Activated T-helper 2 cell treated with anti-CD3 and anti-CD28 coated beads, Interferon-gamma antibody, Interleukin-2, Interleukin-4, amounts not matched to agents 10 μg/mL and 5 μg/mL and 100 μg/mL, durations not matched to agents 14 hours and 24 hours and 36 hours (primary cell): ENCODE measurements at regions not wholly inside any gene's neighbourhood (a gene's known extent, or its start where the extent isn't known, plus 50 kb on each side); places are given as distances from the start of the nearest gene placed in this dataset.

ENCODE experiments used
- DNase-seq: peaks from one replicate; pipeline ENCODE4 v3.0.0; 2021; ENCODE audit warnings: low spot score
- H3K27ac Mint-ChIP-seq: one replicate; pipeline ENCODE4 v1.8.0; 2021; ENCODE audit warnings: mixed read lengths
- H3K27me3 Mint-ChIP-seq: one replicate; pipeline ENCODE4 v1.8.0; 2021; ENCODE audit warnings: low read depth, mixed read lengths
- H3K36me3 Mint-ChIP-seq: one replicate; pipeline ENCODE4 v1.8.0; 2021; ENCODE audit warnings: low read depth, mixed read lengths
- H3K4me1 Mint-ChIP-seq: one replicate; pipeline ENCODE4 v1.8.0; 2021; ENCODE audit warnings: low read depth, mixed read lengths
- H3K4me3 Mint-ChIP-seq: one replicate; pipeline ENCODE4 v1.8.0; 2021; ENCODE audit warnings: low read depth, mild to moderate bottlenecking, moderate library complexity, mixed read lengths
- H3K9me3 Mint-ChIP-seq: one replicate; pipeline ENCODE4 v1.8.0; 2021; ENCODE audit warnings: mixed read lengths
- intact Hi-C: fragments of 100-400 bp; cut with micrococcal nuclease; formaldehyde crosslinking; loops from one replicate; pipeline ENCODE4 v1.15.1; 2023

DNA sequence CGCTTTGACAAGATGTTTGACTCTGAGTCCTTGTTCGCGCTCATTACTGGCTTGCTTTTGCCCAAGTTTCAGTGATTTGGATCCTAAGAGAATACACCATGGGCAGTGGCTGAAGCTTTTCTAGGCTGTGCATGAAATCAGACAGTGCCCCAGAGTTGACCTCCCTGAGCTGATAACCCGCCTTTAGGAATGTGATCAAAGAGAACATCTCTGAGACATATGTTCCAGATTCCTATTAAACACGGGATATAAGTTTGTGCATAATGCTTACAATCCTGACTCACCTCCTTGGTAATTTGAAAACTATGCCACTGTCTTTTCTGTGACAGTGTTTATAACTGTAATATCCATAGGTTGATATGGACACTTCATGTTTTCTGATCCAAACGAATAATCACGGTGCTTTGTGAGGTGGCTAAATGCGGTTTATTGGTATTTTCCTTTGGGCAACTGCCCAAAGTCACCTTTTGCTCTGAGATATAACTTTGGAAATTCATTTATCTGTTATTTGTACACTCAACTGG is 732.9 kb downstream of the MTRR start:
- H3K4me3 Mint-ChIP-seq = no peak overlapping the region
- intact Hi-C loops = no loop called here

DNA sequence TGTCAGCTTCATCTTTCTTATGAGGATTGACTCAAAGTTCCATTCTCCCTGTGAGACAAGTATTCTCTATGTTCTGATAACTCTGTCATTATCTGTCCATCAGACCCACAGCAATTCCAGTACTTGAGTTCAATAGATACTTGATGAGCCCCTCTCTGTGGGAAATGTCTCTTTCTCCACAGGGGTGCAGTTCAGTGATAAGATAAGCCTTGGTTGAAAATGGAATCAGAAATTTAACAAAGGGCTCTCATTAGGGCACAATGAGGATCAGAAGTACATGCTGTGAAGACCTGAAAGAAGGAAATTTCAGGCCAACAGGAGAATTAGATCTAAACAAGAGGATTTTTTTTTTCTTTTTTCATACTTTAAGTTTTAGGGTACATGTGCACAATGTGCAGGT is 737.3 kb downstream of the MTRR start:
- Mint-ChIP-seq H3K27me3 (no peaks in the 10 kb centered on the region), H3K9me3 (peaks cover 3% of the 10 kb centered on the region), H3K4me3 (no peak overlapping the region), H3K36me3 (no peaks in the 10 kb centered on the region), H3K27ac (no peak overlapping the region), H3K4me1 (no peaks in the 10 kb centered on the region)
- intact Hi-C loops = no loop called here
- no peak for DNase-seq

More for the DNA sequence above, 732.9 kb downstream of the MTRR start:
- no peaks in the 10 kb centered on the region for H3K27me3 Mint-ChIP-seq
- no peak overlapping the region for H3K27ac Mint-ChIP-seq
- H3K9me3 Mint-ChIP-seq = peaks cover 3% of the 10 kb centered on the region
- no peaks in the 10 kb centered on the region for H3K4me1 Mint-ChIP-seq
- no peaks in the 10 kb centered on the region for H3K36me3 Mint-ChIP-seq
- no peak for DNase-seq

DNA sequence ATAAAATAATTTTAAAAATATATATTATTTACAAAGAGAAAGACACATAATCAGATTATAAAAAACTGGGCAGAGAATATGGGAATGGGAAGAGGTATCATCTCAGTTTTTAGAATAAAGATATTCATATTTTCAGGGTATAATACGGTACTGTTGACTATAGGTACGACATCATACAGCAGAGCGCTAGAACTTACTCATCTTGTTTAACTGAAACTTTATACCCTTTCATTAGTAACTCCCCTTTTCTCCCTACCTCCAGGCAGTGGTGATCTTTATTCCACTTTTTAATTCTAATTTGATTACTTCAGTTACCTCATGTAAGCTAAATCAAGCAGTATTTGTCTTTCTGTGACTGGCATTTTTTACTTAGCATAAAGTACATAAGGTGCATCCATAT is 742.1 kb downstream of the MTRR start:
- no peaks in the 10 kb centered on the region for H3K36me3 Mint-ChIP-seq
- H3K27ac Mint-ChIP-seq = no peak overlapping the region
- H3K4me1 Mint-ChIP-seq = no peaks in the 10 kb centered on the region
- H3K4me3 Mint-ChIP-seq = no peak overlapping the region
- no peaks in the 10 kb centered on the region for H3K27me3 Mint-ChIP-seq
- peaks cover 16% of the 10 kb centered on the region for H3K9me3 Mint-ChIP-seq
- no peak for DNase-seq
- intact Hi-C loops = no loop called here

DNA sequence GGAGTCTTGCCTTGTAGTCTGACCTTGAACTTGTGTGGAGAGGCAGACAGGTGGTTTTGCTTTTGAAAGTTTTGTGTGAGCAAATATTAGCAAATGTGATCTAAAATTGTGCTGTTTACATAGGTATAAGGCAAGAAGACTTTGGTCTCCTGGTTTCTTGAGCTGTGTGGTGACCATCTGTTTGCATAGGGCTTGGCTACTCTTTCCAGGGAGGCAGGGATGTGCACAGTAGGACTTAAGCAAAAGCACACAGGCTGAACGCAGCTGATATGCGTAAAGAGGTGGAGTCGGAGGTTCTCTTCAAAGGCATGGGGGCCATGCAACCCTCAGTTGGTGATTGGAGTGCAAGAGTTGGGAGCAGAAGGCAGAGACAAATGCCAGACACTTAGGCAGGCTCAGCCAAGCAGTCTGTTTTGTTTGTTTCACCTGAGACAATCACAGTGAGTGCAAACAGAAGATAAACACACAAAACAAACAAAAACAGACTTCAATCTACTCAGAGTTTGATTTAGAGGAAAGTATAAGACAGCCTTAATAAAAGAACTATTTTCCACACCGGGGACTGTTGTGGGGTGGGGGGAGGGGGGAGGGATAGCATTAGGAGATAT is 744.2 kb downstream of the MTRR start:
- no peaks in the 10 kb centered on the region for H3K27me3 Mint-ChIP-seq
- DNase-seq = no peak
- peaks cover 16% of the 10 kb centered on the region for H3K9me3 Mint-ChIP-seq
- no peaks in the 10 kb centered on the region for H3K36me3 Mint-ChIP-seq
- intact Hi-C loops = no loop called here
- H3K27ac Mint-ChIP-seq = no peak overlapping the region
- no peaks in the 10 kb centered on the region for H3K4me1 Mint-ChIP-seq
- H3K4me3 Mint-ChIP-seq = no peak overlapping the region

DNA sequence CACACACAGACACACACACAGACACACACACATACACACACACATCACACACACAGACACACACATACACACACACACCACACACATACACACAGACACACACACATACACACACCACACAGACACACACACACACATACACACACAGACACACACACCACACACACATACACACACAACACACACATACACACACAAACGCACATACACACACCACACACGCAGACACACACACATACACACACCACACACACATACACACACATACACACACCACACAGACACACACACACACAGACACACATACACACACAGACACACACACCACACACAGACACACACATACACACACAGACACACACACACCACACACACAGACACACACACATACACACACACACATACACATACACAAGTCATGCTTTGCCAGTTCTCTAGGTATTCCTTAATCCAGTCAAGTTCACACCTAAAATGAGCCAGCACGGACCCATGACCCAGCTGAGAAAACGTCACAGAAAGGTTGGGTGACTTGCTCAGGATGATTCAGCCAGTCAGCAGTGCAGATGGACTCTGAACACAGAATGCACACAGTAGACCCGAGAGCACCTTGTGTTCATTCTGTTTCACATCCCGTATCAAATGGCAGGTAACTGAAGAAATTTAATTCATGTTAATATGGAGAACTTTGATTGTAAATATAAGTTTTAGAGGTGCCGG is 746.4 kb downstream of the MTRR start:
- DNase-seq = no peak
- H3K4me1 Mint-ChIP-seq = no peaks in the 10 kb centered on the region
- H3K4me3 Mint-ChIP-seq = no peak overlapping the region
- no peaks in the 10 kb centered on the region for H3K36me3 Mint-ChIP-seq
- intact Hi-C loops = no loop called here
- H3K27ac Mint-ChIP-seq = no peak overlapping the region
- peaks cover 16% of the 10 kb centered on the region for H3K9me3 Mint-ChIP-seq
- H3K27me3 Mint-ChIP-seq = no peaks in the 10 kb centered on the region

DNA sequence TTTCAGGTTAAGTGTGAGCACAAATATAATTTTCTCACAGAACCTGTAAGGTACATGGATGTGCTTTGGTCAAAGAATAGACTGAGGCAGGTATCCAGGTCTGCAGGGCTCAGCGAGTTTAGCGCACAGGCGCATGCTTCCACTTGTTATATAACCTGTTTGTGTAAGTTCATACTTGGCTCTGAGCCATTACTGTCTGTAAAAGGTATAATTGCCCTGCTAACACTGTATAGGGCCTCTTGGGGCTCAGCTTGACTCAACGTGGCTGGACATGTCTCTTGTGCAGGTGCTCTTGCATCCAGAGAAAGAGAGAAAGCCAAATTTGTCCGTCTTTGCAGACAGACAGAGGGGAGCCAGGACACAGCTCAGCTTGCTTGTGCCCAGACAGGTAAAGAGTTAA is 759.6 kb downstream of the MTRR start:
- no peaks in the 10 kb centered on the region for H3K36me3 Mint-ChIP-seq
- no peak overlapping the region for H3K4me3 Mint-ChIP-seq
- H3K27me3 Mint-ChIP-seq = no peaks in the 10 kb centered on the region
- H3K4me1 Mint-ChIP-seq = no peaks in the 10 kb centered on the region
- peaks cover 13% of the 10 kb centered on the region for H3K9me3 Mint-ChIP-seq
- intact Hi-C loops = no loop called here
- no peak for DNase-seq
- no peak overlapping the region for H3K27ac Mint-ChIP-seq

DNA sequence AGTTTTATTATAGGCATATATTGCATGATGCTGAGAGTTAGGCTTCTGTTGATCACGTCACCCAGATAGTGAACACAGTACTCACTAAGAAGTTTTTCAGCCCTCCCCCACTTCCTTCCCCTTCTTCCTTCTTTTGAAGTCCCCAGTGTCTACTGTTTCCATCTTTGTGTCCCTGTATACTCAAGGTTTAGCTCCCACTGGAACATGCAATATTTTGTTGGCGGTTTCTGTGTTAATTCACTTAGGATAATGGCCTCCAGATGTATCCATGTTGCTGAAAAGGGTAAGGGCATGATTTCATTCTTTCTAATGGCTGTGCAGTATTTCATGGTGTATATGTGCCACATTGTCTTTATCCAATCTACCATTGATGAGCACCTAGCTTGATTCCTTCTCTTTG is 764.3 kb downstream of the MTRR start:
- intact Hi-C loops = no loop called here
- no peaks in the 10 kb centered on the region for H3K36me3 Mint-ChIP-seq
- no peak overlapping the region for H3K27ac Mint-ChIP-seq
- no peak for DNase-seq
- peaks cover 4% of the 10 kb centered on the region for H3K9me3 Mint-ChIP-seq
- H3K4me3 Mint-ChIP-seq = no peak overlapping the region
- no peaks in the 10 kb centered on the region for H3K27me3 Mint-ChIP-seq
- H3K4me1 Mint-ChIP-seq = no peaks in the 10 kb centered on the region

DNA sequence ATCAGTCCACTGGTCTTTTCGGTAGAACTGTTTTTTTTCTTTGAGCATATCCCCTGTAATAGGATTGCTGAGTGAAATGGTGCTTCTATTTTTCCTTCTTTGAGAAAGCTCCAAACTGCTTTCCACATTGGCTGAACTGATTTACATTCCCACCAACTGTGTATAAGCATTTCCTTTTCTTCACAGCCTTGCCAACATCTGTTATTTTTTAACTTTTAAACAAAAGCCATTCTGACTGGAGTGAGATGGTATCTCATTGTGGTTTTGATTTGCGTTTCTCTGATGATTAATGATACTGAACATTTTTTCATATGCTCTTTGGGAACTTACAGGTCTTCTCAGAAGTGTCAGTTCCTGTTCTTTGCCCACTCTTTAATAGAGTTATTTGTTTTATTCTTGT is 764.7 kb downstream of the MTRR start:
- Mint-ChIP-seq H3K36me3 (no peaks in the 10 kb centered on the region), H3K9me3 (peaks cover 4% of the 10 kb centered on the region), H3K27ac (no peak overlapping the region), H3K4me1 (no peaks in the 10 kb centered on the region), H3K27me3 (no peaks in the 10 kb centered on the region), H3K4me3 (no peak overlapping the region)
- no peak for DNase-seq
- intact Hi-C loops = no loop called here

DNA sequence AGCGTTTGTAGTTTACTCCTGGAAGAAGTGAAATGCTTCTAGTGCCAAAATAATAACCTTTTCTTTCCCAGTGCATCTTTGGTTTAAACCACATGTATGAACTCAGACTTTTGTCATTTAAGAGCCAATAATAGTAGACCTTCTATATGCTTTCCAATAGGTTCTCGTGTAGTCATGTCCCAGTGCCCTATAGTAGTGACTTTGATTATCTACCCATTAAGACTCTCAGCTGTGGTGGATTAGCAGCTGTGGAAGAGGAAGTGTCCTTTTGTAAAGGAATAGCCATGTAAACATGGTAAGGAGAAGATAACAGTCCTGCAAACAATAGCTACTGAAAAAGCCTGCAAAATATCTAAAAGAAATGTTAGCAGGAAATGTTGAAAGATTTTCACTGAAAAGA is 765.3 kb downstream of the MTRR start:
- DNase-seq = no peak
- Mint-ChIP-seq H3K4me1 (no peaks in the 10 kb centered on the region), H3K27me3 (no peaks in the 10 kb centered on the region), H3K9me3 (peaks cover 4% of the 10 kb centered on the region), H3K27ac (no peak overlapping the region), H3K36me3 (no peaks in the 10 kb centered on the region), H3K4me3 (no peak overlapping the region)
- intact Hi-C loops = no loop called here

DNA sequence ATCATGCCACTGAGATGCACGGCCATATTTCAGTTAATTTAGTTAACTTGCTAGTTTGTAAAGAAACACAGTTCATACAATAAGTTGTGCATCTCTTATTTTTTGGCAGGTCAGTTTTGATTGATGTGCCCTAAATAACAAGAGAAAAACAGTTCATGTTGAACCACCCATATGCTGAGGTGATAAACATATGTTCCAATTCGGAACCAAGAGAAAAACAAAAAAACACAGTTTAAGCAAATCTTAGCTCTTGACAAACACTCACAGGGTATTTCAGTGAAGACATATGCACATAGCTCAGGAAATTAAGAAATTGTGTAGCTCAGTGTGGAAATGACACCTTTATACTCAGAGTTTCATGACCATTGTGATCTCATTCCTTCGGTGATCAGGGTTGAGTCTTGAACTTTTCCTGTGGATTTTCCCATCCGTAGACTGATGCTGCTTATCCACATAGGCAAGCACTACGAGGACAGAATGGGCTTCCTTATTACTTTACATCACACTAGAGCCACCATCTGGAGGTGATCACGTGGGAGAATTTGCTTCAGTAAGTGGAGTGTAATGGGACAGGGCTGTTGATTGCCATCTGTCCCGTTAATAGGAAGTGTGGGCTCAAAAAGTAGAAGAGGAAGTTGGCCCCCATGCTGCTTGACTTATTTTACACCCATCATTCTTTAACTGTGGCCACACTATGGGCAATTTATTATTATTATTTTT is 773.0 kb downstream of the MTRR start:
- no peak overlapping the region for H3K27ac Mint-ChIP-seq
- H3K27me3 Mint-ChIP-seq = no peaks in the 10 kb centered on the region
- DNase-seq = no peak
- intact Hi-C loops = no loop called here
- no peaks in the 10 kb centered on the region for H3K36me3 Mint-ChIP-seq
- H3K9me3 Mint-ChIP-seq = peaks cover 25% of the 10 kb centered on the region
- no peaks in the 10 kb centered on the region for H3K4me1 Mint-ChIP-seq
- H3K4me3 Mint-ChIP-seq = no peak overlapping the region

DNA sequence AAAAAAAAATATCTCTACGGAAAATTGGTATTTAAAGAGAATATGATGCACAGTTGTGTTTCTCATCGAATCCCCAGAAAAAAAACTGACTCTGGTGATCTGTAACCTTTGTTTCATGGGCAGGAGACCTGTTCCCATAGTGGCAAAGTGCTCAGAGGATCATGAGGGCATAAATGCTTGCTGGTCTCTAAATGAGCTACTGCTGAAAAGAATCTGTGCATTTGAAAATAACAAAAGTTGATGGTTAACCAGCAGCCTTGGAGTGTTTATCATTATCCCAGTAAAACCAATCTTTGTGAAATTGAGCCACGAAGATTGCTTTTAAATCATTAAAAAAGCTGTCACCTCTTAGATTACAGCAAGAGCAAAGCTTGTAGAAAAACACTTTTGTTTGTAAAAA is 775.4 kb downstream of the MTRR start:
- no peaks in the 10 kb centered on the region for H3K36me3 Mint-ChIP-seq
- DNase-seq = no peak
- H3K9me3 Mint-ChIP-seq = peaks cover 25% of the 10 kb centered on the region
- no peak overlapping the region for H3K4me3 Mint-ChIP-seq
- no peaks in the 10 kb centered on the region for H3K27me3 Mint-ChIP-seq
- intact Hi-C loops = no loop called here
- no peaks in the 10 kb centered on the region for H3K4me1 Mint-ChIP-seq
- H3K27ac Mint-ChIP-seq = no peak overlapping the region

DNA sequence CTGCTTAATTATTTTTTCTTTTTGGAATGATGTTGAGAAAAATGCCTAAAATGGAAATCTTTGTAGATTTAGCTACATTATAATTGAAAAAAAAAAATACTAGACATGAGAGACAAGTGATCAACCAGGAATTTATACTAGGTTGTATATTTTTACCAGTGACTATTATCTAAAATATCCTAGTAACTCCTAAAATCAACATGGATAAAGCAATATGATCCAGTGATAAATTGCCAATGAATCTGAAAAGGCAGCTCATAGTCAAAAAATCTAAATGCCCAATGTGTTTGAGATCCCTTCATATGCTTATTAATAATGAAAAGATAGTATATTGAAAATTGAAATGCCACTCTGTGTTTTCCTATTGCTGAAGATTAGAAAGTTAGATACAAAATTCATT is 778.2 kb downstream of the MTRR start:
- Mint-ChIP-seq H3K9me3 (peaks cover 25% of the 10 kb centered on the region), H3K4me1 (no peaks in the 10 kb centered on the region), H3K27me3 (no peaks in the 10 kb centered on the region), H3K27ac (no peak overlapping the region), H3K4me3 (no peak overlapping the region), H3K36me3 (no peaks in the 10 kb centered on the region)
- intact Hi-C loops = no loop called here
- DNase-seq = no peak

DNA sequence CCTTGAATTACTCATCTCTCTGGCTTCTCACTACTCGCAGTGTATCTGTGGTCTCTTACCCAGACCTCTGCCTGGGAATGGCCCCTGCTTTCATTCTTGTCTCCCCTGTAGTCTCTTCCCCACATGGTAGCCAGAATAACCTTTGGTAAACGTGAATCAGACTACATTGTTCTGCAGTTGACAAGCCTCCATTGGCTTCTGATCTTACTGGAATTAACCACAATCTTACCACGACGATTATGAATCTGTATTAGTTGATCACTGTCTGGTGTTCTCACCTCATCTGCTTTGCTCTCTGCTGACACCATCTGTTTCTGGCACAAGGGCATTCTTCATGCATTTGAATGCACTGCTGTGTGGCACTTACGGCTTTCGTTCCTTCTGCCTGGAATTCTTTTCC is 781.2 kb downstream of the MTRR start:
- Mint-ChIP-seq H3K4me3 (no peak overlapping the region), H3K9me3 (peaks cover 34% of the 10 kb centered on the region), H3K27me3 (no peaks in the 10 kb centered on the region), H3K27ac (no peak overlapping the region), H3K4me1 (no peaks in the 10 kb centered on the region), H3K36me3 (no peaks in the 10 kb centered on the region)
- intact Hi-C loops = no loop called here
- DNase-seq = no peak
